AG20443 (cell line): ENCODE measurements at regions not wholly inside any gene's neighbourhood (a gene's known extent, or its start where the extent isn't known, plus 50 kb on each side); places are given as distances from the start of the nearest gene placed in this dataset.
"Not testable (repeated sequence)": the region's sequence is repeated elsewhere in the genome, so short reads cannot be mapped to it uniquely, and the experiment has no call there.

Experiments used
- DNase-seq: peaks from one replicate; pipeline ENCODE4 v3.0.0; 2012; ENCODE audit warnings: low spot score, mixed read lengths

DNA sequence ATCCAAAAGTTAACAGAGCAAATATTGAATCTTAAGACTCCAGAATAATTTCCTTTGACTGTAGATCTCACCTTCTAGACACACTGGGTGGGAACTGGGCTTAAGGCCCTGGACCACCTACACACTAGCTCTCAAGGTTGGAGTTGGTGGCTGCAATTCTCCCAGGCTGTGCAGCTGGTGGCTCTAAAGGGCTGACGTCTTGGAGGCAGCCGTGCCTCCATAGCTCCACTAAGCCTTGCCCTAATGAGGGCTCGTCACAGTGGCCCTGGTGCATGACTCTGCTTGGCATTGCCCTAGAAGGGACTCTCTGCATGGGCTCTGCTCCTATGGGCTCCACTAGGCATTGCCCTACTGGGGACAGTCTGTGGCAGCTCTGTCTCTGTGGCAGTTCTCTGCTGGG lies 1005.2 kb downstream of the CCSER2 start:
- DNase-seq, result no peak

GRCh38 chr10:85362401-85362800 lies 1004.2 kb downstream of the GRID1 start:
- DNase-seq, result no peak

DNA sequence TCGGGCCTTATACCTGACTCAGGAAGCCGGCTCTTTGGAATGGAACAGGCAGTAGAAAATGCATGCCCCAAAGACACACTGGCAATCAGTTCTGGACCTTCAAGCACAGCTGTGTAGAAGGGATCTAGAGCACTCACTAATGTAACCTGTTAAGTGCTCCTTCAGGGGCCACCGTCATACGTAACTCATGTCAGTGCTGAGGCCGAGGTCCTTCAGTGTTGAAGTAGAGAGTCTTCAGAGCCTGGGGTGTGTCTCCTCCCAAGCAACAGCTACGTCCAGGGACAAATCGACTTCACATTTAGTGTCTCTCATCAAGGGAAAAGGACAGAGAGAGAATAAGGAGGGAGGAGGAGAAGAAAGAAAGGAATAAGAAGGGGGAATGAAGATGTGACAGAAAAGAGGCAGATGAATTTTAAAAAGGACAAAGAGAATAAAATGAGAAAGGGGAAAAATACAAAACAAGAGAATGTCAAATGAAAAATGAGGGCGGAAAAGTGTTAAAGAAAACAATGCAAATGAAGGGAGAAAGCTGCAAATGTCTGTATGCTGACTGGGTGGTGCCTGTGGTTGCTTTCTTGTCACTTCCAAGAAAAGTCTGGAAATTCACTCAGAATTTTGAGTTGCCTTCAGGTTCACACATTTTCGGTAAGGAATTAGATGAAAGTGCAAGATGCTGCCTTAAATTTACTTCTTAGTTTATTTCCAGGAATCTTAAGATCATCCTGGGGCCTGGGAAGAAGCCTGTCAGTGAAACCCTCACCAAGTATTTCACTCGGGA lies 989.4 kb downstream of the GRID1 start:
- DNase-seq, result no peak

DNA sequence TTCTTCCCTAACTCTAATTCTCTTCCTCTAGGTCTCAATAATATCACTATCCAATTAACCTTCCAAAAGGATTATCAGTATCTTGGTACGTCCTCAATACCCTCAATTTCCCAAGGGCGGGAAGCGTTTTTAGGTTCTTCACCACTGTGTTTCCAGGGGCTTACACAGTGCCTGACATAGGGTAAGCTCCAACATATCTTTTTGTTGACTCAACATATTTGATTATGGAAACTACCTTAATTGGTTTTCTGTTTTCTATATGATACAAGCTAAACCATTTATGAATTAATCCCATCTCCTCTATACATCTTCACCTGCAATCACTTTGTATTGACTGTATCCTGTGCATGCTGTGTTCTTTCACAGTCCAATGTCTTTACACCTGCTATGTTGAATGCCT lies 987.3 kb downstream of the GRID1 start:
- DNase-seq, result no peak

DNA sequence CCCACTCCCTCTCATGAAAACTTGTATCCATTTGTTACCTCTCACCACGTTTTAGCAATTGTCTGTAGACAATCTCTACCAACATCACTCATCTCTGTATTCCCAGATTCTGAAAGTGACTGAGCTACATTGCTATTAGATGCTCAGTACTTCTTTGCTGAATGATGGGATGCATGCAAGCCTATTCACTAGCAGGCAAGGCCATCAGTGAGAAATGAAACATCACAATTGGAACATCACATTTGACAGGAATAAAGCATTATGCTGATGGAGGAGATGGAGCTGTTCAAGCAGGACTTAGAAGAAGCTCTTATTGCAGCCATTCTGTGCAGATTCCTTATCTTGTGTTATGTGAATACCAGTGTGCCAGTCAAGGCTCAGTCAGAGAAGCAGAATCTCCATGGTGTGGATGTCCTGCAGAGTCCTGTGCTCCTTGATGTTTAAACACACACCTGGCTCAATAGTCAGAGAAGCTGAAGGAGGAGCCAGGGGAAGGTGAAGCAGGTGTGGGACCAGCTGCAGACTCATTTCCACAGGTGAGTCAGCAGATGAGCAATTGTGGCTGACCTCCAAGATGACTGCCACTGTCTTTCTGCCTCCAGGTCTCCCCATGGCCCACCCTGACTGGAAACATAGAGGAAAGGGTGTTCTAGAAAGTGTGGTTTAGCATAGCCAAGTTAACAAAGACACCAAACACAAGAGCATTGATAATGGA lies 965.5 kb downstream of the GRID1 start:
- no peak for DNase-seq

DNA sequence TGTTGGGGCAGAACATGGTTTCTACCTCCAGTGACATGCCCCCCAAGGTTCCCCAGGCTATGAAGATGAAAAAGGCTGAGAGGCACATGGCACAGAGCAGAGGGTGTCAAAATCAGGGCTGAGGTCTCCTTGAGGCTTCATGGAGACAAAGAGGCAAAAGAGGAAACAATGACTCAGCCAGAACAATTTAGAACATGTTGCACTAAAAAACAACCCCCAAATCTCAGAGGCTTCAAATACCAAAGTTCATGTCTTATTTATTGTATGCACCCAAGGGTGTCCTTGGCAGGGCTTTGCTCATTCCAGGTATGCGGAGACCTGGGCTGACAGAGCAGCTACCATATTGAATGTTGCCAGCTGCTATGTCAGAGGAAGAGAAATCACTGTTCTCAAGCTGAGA lies 964.1 kb downstream of the GRID1 start:
- DNase-seq, result no peak

DNA sequence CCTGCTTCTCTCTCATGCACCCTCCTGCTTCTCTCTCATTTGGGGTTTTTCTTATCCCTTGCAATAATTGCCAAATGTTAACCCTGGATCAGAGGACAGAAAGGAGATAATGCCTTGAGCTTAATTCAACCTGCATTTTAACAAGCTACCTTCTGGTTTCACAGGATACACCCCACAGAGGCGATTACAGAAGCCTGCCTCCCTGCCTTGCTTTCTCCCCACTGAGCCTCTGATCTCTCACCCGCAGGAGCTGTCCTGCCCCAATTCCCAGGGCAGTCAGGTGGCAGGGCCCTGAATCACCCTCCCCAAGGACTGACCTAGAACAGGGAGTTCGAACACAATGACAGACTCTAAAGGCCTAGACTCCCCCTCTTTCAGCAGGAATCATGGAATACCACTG lies 959.5 kb downstream of the GRID1 start:
- DNase-seq, result no peak

DNA sequence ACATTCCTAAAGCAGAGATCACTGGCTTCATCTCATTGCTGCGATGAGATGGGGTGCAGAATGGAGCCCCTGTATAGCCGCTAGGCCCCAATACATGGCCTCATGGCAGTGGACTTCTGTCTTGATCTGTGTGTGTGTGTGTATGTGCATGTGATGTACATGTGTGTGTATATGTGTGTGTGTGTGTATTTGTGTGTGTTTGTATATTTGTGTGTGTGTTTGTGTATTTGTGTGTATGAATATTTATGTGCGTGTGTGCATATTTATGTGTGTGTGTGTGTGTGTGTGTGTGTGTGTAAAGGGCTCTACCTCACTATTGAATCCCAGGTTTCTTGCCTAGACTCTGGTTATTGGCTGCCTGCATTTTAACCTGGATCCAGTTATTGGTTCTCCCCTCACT lies 958.2 kb downstream of the GRID1 start:
- no peak for DNase-seq

GRCh38 chr10:85410586-85410985 lies 956.0 kb downstream of the GRID1 start:
- not testable (repeated sequence) for DNase-seq

GRCh38 chr10:85413570-85413969 lies 953.0 kb downstream of the GRID1 start:
- DNase-seq, result no peak

DNA sequence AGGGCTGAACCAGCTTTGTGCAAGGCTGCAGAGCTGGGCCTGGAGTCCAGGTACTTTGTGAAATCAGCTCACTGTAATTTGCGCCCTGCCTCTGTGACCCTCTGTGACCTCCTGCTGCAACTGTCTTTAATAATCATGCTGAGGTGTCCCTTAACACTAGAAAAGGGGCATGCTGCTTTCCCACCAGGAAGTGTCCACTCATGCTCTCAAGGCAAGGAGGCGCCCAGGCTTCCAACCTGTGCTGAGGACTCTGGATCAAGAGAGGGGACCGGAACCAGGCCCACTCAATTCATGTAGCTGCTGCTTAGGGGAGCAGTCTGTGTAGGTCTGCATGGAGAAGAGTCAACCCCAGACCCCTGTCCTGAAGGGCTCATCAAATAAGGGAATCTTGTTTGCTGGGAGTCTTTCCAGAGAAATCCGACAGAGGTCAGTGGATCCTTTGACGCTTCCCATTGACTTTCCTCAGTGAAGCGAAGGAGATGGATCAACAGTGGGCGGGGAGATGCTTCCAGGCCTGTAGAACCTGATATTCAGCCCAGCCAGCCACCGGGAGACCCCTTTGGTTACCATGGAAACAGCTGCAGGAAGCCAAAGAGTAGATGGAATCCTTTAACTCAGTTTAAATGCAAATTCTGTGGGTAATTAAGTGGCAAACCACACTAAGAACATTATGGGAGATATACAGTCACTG lies 945.9 kb downstream of the GRID1 start:
- DNase-seq, result no peak

- no peak for DNase-seq
Observed at GRCh38 chr10:85421421-85421820, 945.2 kb downstream of the GRID1 start.

GRCh38 chr10:85429126-85429525 lies 937.5 kb downstream of the GRID1 start:
- no peak for DNase-seq

GRCh38 chr10:85430991-85431390 lies 935.6 kb downstream of the GRID1 start:
- no peak for DNase-seq

GRCh38 chr10:85433248-85433647 lies 933.3 kb downstream of the GRID1 start:
- no peak for DNase-seq

DNA sequence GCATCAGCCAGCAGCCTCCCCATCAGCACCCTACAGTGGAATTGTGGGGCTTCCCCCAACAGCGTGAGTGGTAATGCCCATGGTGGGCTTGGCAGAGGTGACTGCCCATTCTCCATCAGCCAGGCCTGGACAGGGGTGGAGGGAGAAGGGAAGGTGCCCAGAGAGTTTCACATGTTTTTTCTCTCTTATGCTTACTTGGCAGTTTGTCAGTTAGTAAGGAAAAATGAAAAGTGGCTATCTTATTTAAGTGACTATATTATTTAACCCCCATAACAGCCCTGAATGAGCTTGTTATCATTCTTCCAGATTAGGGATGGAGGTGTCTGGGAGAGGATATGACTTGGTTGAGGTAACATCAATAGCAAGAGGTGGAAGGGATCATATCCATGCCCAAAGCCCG lies 921.7 kb downstream of the GRID1 start:
- no peak for DNase-seq

GRCh38 chr10:85445702-85446101 lies 920.9 kb downstream of the GRID1 start:
- no peak for DNase-seq

GRCh38 chr10:85446827-85447226 lies 919.8 kb downstream of the GRID1 start:
- no peak for DNase-seq

GRCh38 chr10:85447690-85448089 lies 918.9 kb downstream of the GRID1 start:
- DNase-seq, result no peak

GRCh38 chr10:85448716-85449115 lies 917.9 kb downstream of the GRID1 start:
- no peak for DNase-seq

- DNase-seq, result no peak
Observed at GRCh38 chr10:85454386-85454785, 912.2 kb downstream of the GRID1 start.

DNA sequence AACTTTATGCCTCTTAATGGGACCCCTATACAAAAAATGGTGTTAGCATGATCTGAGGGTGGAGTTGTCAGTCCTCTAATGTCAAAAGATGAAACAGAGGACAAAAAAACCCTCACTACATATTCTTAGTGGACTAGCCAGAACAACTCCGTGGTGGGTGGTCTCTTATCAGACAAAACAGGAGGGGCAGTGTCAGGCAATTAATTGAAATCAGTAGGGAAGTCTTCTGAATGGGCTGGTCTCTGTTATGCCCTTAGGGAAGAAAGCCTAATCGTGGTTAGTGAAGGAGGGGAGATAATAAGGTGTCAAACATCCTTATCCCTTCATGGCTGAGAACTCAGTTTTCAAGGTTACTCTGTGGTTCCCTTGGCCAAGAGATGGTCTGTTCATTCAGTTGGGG lies 909.4 kb downstream of the GRID1 start:
- DNase-seq, result no peak

- DNase-seq, result no peak
Observed at GRCh38 chr10:85458324-85458723, 908.3 kb downstream of the GRID1 start.
